A172 (cell line): ENCODE measurements at regions not wholly inside any gene's neighbourhood (a gene's known extent, or its start where the extent isn't known, plus 50 kb on each side); places are given as distances from the start of the nearest gene placed in this dataset.

ENCODE experiments used
- DNase-seq: peaks from one replicate; pipeline ENCODE4 v3.0.0-alpha.2; 2015; ENCODE audit warnings: low spot score

DNA sequence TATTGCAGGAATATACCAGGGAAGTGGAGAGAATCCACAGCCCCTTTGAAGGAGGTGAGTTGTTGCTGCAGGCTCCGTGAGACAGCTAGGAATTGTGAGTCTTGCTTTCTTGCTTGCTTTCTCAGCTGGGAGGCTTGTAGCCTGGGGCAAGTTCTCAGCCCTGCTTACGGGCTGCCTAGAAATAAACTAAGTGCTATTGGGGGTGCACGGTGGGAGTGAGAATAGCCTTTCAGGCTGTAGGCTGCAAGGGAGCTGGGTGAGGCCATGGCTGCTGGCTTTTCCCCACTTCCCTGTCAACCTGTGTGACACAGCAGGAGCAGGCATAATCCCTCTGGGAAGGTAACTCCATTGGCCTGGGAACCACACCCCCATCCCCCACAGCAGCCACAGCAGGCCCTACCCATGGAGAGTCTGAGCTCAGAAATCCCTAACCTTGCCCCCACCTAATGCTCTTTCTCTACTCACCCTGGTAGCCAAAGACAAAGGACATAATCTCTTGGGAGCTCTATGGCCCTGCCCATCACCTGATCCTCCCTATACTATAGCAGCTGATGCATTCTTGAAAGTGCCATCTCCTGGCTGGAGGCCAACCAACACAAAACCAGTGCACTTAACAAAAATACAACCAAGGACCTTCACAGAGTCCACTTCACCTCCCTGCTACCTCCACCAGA is 113.0 kb downstream of the MMRN1 start:
- DNase-seq: no peak

DNA sequence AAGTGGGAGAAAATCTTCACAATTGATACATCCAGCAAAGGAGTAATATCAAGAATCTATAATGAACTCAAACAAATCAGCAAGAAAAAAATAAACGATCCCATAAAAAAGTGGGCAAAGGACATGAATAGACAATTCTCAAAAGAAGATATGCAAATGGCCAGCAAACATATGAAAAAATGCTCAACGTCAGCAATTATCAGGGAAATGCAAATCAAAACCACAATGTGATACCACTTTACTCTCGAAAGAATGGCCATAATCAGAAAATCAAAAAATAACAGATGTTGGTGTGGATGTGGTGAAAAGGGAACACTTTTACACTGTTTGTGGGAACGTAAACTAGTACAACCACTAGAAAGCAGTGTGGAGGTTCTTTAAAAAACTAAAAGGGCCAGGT is 114.3 kb upstream of the CCSER1 start:
- no peak for DNase-seq

DNA sequence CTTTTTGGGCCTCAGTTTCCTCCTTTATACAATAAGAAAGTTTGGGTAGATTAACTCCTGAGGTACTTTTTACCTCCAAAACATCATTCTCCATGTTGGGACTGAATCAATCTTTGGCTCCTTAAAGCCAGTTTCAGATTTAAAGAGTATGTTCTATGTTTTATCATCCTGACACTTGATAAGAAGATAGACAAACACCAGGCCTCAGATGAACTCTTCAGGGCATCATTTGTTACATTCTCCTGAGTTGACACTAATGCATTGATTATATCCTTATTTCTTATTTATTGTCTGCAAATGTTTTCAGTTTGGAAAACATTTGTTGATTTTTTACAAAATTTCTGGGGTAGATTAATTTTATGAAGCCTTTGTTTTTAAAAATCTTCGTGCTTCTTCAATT is 102.7 kb upstream of the CCSER1 start:
- DNase-seq: no peak

GRCh38 chr4:90025248-90025647 is 101.9 kb upstream of the CCSER1 start:
- peak; percentile 7 for DNase-seq

DNA sequence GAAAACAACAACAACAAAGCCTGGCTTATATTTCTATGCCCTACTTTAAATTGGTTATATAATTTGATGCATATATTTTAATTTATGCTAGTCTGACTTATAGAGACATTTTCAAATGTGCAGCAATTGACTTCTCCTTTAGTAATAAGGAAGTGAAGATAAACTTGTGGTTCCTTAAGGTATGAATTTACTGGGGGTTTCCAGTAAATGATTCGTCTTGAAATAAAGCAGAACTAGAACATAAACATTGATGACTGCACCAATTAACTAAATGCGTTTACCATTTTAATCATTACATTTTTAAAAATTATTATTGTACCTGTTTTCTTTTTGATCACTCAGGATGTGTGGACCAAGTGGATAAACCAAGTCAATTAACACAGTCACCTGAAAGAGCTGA is 99.6 kb upstream of the CCSER1 start:
- DNase-seq: no peak

DNA sequence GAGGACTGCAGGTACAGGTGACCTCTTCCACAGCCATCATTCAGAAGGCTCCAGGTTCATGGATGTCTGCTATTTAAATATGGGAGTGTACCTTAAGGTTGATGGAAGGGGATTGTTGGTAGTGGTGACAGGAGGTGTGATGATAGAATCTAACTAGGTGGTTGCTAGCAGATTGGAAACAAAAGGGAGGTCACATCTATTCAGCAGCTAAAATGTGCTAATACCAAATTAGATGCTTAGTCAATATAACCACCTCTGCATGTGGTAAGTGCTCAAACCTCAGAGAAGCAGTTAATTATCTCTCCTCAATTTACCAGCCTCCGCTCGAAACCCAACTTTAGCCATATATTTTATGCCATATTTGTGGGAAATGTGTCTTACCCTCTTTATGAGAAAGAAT is 98.7 kb upstream of the CCSER1 start:
- no peak for DNase-seq

GRCh38 chr4:90030202-90030601 is 97.0 kb upstream of the CCSER1 start:
- DNase-seq: no peak

DNA sequence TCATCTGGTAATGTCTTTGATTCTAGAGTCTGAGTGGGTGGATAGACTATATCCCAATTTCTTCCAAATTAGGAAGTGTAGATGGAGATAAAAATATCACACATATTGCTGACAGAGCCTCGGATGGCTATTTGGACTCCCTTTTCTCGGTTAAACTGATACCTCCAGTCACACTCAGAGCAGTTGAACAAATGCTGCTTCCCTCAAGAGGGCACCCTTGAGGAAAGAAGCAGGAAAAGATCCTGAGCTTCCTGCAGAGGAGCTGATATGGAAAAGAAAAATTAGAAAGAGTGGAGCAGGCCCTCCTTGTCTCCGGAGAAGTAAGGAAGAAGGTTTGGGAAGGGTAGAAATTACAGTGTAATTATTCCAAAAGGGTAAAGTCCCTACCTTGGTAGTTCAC is 96.2 kb upstream of the CCSER1 start:
- peak; percentile 39 for DNase-seq

DNA sequence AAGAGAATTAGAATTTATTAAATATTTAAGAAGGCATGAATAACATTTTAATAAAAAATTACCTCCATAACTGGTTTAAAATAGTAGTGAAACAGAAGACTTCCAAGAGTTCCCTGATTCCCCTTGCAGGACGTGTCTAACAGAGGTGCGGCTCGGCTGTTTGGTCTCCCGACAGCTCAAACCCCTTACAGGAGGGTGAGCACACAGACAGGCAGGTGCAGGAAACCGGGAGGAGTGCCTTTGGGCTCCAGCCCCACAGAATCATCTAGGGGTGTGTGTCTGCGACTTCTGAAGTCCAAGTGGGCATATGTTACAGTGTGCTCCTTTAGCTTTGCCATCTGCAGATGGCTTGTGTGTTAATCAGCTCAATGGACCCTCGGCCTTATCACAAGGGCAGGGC is 88.1 kb upstream of the CCSER1 start:
- no peak for DNase-seq

GRCh38 chr4:90051999-90052398 is 75.2 kb upstream of the CCSER1 start:
- no peak for DNase-seq

GRCh38 chr4:90057091-90057490 is 70.1 kb upstream of the CCSER1 start:
- DNase-seq: peak; percentile 55

GRCh38 chr4:90060039-90060438 is 67.2 kb upstream of the CCSER1 start:
- no peak for DNase-seq

GRCh38 chr4:90061881-90062280 is 65.3 kb upstream of the CCSER1 start:
- no peak for DNase-seq

DNA sequence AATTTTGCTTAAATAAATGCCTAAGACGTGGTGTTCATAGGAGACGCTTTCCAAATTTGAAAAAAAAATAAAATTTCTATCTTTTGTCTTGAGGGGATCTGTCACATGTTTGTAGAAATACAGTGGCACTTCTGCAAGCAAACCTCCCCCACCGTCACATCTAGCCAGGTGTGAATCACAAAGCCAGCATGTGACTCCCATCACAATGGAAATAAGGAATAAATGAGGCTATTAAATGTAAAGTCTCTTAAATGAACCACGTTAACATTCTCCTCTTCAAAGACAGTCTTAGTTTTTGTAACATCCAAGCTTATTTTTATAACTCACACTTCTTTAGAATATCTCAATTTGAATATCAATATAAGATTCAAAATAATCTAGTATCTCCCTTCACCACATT is 63.0 kb upstream of the CCSER1 start:
- DNase-seq: no peak

- peak; percentile 72 for DNase-seq
Measured at GRCh38 chr4:90069151-90069550, 58.0 kb upstream of the CCSER1 start.

- no peak for DNase-seq
Measured at GRCh38 chr4:90071289-90072235, 55.6 kb upstream of the CCSER1 start.

- DNase-seq: no peak
Measured at GRCh38 chr4:90074322-90074886, 52.8 kb upstream of the CCSER1 start.
